HG02852 (cell line): ENCODE measurements at regions not wholly inside any gene's neighbourhood (a gene's known extent, or its start where the extent isn't known, plus 50 kb on each side); places are given as distances from the start of the nearest gene placed in this dataset.
A peak's percentile ranks its signal among the peaks of the same experiment; 100 is the strongest.

Experiments
- ATAC-seq: cut with Tn5 transposase; IDR thresholded peaks from one replicate; pipeline ENCODE4 v1.9.1; 2021; ENCODE audit warnings: mild to moderate bottlenecking, moderate library complexity; ENCODE audit not compliant: unreplicated experiment

DNA sequence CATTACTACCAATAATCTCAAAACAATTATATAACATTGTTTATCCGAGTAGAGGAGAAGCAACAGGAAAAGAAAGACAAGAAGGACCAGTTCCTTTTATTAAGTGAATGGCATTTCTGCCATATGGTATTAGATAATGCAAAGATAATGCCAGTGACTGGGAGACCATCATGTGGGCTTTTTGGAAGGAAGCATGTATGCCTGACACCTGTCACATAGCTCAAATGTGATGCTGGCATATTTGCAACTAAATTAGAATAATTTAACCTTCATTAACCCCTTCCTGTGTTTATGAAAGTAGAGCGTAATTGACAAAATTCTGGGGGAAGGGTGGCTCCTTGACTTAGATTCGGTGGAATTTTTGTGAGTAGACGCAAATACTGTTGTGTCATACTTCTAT lies 733.0 kb downstream of the TUSC7 start:
- no peak for ATAC-seq

DNA sequence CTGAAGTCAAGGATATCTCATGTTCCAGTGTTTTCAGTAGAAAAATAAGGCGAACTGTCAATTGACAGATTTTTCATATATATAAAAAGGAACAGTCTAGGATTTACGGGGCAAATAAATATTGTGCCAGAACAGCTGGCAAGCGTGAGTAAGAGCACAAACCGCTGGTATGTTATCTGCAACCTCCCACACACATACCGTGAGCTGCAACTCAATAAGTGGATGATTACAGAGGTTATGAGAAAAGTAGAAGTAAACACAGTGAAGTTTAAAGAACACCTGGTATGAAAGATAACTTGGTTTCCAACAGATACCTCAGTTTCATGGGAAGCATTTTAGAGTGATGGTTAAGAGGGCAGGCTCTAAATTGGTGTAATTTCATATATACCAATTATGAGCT lies 733.4 kb downstream of the TUSC7 start:
- no peak for ATAC-seq

DNA sequence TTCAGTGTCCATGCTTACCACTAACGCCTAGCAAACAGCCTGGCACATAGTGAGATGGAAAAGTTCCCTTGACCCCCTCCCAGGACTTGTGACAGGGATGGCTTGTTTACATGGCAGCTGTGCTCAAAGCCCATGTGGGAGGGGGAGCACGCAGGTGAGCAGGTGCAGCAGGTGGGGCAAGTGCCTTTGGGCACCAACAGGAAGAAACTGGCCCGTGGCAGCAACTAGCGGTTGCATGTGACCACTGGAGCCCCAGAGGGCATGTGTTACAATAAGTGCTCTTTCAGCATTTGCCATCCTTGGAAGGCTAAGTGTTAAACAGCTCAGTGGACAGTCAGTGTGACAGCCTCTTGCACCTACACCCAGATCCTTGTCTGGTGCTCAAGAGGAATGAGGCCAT lies 734.6 kb downstream of the TUSC7 start:
- no peak for ATAC-seq

DNA sequence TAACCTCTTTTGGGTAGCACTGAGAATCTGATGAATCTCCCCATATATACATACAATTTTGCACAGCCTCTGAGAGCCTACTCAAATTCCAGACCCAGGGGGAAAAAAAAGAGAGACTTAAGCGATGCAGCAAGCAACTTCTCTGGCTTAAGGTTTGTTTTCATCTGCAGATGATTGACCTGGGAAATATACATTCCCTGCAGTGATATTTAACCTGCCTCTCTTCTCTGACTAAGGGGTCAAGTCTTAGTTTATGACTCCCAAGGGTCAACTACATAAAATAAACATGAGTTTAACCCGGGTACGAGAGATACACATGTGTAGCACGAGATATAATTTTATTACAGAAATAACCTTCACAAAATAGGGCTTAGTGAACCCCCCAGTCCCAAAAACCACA lies 737.8 kb downstream of the TUSC7 start:
- ATAC-seq, result no peak

DNA sequence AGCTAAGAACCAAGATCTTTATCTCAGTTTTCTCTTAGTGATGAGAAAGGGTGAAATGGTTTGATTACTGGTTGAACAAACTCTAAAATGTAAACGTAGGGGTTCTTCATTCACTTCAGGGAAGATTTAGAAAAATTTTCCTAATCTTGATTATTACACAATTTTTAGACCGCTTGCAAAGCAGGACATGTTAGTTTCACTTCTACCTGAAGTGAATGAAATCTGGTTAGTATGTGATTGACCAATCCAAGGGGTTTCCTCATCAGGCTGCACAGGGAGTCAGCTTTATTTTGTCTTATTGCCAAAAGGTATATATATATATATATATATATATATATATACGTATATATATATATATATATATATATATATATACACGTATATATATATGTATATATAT lies 740.4 kb downstream of the TUSC7 start:
- no peak for ATAC-seq

DNA sequence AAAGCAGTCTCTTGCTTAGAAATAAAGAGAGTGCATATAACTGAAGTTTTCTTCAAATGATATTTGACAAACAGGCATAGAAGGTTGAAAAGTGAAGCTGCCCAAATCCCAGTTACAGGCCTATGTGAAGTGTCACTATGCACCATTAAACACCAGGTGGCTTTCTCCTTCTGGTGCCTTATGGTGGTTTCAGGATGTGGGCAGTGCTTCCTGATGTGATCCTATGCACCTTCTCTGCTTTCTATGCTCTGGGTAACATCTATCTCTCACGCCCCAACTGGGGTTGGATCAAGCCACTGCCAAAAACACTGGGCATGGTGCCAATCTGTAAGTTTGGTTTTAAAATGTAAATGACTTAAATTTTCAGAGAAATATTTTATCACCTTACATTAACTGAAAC lies 744.7 kb downstream of the TUSC7 start:
- ATAC-seq, result no peak

DNA sequence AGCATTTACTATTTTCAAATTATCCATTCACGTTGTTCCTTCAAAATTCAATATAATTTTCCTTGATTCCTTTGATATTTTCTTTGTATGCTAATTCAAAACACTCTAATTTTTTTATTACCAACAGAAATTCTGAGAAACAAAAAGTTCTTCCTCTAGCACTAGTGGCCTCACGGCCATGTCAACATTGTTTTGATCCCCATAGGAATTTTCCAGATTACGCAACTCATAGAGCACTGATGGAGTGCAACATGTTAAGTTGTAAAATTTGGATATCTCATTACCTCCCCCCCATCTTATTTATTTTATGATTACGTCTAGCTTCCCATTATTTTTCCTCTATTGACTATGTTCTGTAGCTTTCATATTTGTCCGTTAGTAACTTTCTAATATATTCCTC lies 745.3 kb downstream of the TUSC7 start:
- no peak for ATAC-seq

DNA sequence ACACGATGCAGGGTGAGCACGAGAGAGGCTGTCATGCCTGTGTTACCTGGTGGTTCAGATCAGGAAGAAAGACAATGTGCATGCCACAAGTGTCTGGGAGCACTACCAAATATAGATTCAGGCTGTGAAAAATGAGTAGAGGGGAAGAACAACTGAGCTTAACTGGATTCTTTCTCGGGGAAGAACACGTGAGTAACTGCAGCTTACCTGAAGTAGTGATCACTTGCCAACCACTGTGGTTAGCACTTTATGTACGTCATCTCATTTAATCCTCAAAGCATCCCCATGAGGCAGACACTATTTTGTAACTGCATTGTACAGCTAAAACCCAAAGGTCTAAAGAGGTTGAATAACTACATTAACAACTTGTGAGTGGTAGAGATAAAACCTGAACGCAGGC lies 746.2 kb downstream of the TUSC7 start:
- ATAC-seq, result no peak

DNA sequence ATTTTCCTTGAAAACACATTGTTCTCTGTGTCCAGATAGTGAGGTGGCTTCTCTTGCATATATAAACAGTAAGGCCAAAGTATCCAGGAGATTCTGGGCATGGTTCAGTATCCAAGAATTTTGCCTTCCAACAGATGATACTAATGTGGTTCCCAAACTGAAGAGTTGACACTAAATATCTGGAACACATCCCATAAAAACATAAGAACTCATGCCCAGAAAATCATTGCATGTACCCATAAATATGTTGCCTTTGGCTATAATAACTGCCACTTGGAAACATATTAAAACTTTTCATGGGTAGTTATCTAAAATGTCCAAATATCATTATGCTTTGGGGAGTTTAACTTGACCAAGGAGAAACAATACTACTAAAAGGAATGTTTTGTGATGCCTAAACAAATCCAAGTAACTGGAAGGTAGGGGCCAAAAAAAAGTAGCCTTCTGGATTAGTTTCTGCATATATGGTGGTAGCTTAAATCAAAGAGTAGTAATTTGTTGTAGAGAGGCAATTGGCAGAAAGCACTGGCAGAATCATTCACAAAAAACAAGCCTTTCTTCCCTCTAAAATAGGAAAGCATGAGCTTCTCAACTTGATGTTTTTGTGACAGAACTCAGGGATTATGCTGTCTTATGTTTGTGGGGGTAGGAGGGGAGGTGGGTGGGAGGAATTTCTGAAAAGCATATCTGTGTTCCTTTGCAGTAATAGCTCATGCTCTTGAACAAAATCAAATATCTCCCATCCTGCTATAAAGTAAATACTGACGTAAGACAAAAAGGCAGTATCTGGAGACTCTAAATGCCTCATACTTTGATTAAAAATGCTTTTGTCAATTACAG lies 753.9 kb downstream of the TUSC7 start:
- no peak for ATAC-seq

DNA sequence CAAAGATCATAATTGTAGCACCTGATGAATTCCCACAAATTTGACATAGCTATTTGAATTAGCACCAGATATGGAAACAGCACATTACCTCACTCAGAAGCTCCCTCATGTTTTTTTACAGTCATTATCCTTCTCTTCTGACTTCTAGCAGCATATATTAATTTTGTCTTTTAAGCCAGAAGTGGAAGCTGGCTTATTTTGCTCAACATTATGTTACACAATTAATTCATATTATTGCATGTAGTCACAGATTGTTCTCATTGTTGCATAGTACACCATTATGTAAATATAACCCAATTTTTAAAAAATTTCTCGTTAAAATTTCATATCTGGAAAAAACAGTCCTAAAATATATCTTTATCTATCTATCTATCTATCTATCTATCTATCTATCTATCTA lies 762.3 kb downstream of the TUSC7 start:
- ATAC-seq, result no peak

DNA sequence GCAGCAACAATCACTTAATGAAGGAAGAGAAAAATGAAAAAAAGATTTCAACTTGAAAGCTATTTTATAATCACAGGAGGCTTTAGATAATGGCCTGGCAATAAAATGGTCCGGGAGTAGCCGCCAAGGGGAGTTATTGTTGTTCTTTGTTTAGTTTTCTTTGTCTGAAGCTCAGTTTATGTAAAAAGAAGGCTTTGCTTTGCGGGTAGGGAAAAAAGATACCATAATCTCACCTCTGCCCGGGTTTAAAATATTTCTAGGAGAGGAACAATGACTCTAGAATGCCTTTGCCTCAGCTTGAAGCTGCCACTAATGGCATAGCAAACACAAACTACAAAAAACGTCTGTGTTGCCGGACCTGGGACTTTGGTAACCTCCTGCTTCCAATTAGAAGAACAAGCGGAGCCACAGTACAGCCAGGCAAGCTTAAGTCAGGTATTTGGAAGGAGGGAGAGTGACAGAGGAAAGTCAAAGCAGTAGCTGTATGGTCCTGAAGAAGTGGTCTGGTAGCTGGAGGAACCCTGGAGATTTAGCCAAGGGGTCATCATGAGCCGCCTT lies 764.5 kb downstream of the TUSC7 start:
- ATAC-seq, result no peak

DNA sequence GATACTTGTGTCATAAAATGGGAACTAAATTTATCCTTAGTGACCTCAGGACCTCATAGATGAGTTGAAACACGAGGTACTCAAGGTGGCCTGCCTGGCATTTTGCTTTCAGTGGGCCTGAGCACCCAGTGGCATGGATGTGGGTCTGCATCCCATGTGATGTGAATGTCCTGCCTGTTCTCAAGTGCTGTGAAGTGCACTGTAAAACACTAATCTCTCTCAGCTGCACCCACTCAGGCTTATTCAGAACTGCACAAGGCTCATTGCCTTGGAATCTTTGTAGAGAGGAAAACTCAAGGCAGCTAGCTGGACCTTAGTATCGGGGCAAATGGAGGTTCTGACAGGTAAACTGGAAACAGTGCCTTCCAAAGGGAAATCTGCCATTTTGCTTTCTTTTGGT lies 767.0 kb downstream of the TUSC7 start:
- ATAC-seq, result no peak

DNA sequence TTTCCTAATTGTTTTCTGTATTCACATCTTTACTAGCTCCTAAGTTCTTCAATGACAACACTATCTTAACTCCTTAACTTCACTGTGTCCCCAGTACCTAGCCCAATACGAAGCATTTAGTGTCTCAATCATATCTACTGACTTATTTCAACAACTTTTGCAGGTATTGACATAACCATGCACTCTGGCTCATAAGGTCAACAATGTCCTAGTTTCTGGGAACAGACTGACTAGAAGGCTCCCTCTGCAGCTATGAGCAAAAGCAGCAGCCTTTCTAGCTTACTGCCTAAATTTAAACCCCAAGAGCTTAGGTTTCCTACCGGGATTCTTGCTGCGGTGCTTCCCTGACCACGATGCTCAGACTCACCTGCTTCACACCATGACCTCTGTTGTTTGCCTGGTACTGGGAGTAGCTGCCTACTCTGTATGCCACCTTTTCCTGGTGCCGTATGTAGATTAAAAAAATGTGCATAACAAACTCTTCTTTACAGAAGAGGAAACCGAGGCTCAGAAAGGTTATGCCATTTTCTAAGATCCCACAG lies 767.7 kb downstream of the TUSC7 start:
- no peak for ATAC-seq

DNA sequence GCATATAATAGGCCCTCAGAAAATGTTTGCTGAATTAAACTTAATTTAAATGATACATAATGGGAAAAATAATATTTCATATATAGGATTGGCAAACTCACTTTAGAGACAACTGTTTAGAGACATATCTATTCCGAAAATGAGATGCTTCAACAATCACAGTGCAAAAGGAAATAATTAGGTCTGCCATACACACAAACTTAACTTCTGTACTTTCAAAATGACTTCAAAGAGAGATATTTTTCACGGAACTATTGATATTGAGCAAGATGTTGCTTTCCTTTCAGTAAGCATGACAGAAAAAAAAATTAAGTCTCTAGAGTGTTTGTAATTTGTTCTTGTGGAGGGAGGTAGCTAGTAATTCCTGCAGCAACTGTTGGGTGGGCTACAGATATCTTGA lies 769.5 kb downstream of the TUSC7 start:
- ATAC-seq, result peak; percentile 92

DNA sequence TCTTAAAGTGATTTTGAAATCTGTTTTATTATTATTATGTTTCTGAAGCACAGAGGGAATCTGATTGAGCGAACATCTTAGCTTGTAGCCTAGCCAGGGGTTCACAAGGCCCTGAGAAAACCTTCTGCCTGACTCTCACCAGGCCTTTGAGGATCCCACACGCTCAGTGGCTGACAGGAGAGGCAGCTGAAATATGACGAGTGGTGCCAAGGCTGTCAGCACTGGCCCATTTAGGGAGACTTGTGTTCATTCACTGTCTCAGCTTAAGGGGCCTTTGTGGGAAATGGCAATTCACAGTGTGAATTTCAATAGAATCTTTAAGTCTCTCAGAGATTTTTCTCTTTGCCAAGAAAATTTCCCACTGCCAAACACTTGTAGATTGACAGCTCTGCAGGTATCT lies 770.9 kb downstream of the TUSC7 start:
- no peak for ATAC-seq

DNA sequence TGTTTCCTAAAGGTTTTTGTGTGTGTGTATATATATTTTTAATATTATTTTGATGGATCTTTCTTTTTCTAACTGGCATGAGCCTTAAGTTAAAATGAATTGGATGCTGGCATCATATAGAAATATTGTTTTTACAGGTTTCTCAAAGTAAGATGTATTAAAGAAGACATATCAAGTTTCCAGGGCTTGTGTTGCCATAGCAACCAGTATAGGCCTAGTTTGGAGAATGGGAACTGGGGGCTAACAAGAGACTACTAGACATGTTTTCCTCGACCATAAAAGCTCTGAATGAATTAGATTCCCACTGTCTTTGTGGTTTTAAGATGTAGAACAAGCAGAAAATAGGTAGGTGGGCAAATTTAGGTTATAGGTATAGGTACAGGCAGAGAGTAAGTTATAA lies 771.4 kb downstream of the TUSC7 start:
- ATAC-seq, result no peak

DNA sequence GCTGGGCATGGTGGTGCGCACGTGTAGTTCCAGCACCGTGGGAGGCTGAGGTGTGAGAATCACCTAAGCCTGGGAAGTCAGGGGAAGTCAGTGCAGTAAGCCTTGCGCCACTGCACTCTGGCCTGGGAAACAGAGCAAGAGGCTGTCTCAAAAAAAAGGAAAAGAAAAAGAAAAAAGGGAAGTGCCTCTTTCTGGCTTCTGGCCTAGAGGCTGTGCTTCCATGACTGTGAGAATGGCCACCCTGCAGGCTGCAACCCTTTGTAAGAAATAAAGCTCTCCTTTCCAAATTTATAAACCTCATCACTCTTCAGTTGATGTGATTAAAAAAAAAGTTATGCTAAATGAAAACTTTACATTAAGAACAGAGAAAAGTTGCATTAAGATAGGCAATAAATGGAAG lies 774.3 kb downstream of the TUSC7 start:
- no peak for ATAC-seq

DNA sequence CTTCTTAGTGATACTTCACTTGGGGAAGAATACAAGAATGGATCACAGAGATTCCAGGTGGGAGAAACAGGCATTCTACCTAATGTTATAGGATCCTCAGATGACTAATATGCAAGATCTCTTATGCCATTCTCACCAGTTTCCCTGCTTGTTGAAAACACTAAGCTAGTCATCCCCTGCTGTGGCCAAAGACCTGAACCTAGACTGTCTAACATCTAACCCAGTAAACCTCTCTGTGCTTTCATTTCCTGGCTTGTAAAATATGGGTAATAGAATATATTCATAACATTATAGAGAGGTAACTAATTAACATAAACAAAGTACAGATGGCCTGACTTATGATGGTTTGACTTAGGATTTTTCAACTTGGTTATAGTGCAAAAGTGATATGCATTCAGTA lies 776.3 kb downstream of the TUSC7 start:
- no peak for ATAC-seq

DNA sequence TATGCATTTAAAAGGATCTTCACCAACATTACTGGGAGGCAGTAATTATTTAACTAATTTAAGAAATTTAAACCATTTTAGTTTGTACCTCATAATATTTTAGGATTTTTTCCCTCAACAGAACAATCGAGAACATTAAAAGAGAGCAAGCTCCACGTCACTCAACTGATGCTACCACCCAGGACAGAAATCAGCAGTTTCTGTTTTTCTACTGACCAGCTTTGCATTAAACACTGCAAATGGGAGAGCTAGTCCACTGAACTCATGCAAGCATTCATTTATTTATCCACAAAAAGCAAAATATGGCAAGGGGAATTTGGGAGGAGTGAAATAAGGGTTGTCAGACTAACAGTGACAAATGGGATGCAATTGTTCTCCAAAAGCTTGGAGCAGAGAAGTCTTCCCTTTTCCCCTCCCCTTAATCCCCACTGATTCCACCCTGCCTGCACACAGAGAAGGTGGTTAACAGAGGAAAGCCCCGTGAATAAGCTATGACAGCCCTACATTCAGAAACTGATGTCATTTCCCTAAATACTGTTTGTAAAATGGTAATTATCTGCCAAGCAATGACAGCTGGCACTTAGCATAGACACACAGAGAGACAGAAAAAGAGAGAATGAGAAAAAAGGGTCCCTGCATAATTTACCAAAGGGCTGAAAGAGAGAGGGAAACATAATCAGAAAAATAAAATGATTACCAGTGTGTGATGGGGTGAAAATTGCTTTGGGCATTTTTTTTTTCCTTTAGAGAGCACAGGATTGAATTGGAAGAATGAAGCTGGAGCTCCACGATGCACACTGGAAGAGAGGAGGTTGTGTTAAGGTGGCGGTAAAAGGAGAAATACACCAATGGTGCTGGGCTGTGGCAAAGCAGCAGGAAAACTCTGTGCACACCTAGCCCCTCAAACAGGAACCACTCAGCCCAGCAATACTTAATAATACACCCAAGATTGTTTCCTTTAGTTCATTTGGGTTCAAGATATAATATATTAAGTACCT lies 777.4 kb downstream of the TUSC7 start:
- peak; percentile 74 for ATAC-seq

DNA sequence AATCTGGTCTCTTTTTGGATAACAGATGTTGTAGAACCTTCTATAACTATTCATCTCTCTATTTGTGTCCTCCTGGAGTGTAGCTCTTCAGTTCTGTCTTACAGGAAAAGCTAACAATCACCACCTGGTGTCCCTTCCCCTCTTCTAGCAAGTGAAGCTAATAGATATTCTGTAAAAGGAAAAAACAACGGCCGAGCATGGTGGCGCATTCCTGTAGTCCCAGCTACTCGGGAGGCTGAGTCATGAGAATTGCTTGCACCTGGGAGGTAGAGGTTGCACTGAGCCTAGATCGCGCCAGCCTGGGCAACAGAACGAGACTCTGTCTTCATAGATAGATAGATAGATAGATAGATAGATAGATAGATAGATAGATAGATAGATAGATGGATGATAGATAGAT lies 779.4 kb downstream of the TUSC7 start:
- no peak for ATAC-seq

DNA sequence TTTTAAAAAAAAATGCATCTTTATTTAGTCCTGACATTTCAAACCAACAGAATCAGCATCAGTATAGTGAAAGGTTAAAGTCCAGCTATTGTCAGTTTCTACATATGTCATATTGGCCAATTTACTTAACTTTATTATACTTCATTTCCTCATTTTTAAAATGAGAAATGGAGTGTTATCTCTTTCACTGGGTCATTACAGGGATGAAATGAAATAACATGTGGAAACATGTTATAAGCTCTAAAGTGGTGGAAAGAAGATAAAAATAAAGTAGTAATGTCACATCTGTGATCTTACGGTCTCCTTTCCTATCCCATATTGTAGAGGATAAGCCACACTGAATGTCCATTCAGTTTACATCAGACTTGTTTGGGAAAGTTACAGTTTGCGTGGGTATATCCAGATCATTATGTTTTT lies 780.1 kb downstream of the TUSC7 start:
- ATAC-seq, result no peak
